Neural crest cell (in vitro differentiated cells): ENCODE measurements at regions not wholly inside any gene's neighbourhood (a gene's known extent, or its start where the extent isn't known, plus 50 kb on each side); places are given as distances from the start of the nearest gene placed in this dataset.

Experiments used
- DNase-seq: peaks from one replicate; pipeline ENCODE4 v3.0.0; 2021; ENCODE audit warnings: low read depth, mixed read lengths, low spot score
- H3K27ac Mint-ChIP-seq: one replicate; pipeline ENCODE4 v1.8.0; 2021; ENCODE audit warnings: mild to moderate bottlenecking, mixed read lengths; ENCODE audit not compliant: unreplicated experiment
- H3K27me3 Mint-ChIP-seq: 2 replicates; pipeline ENCODE4 v1.8.0; 2021; ENCODE audit warnings: low read depth, mild to moderate bottlenecking, mixed read lengths
- H3K36me3 Mint-ChIP-seq: 2 replicates; pipeline ENCODE4 v1.8.0; 2021; ENCODE audit warnings: low read depth, mild to moderate bottlenecking, mixed read lengths
- H3K4me1 Mint-ChIP-seq: 2 replicates; pipeline ENCODE4 v1.8.0; 2021; ENCODE audit warnings: mixed read lengths
- H3K4me3 Mint-ChIP-seq: one replicate; pipeline ENCODE4 v1.8.0; 2021; ENCODE audit warnings: mild to moderate bottlenecking, mixed read lengths
- H3K9me3 Mint-ChIP-seq: 2 replicates; pipeline ENCODE4 v1.8.0; 2021; ENCODE audit warnings: mixed read lengths
- CTCF ChIP-seq: fragments of 200-600 bp; sonication (generic); conservative IDR thresholded peaks from 2 replicates; pipeline ENCODE4 v1.5.0; 2021; ENCODE audit warnings: antibody characterized with exemption, mild to moderate bottlenecking

- H3K36me3 Mint-ChIP-seq, result no peaks in the 10 kb centered on the region
- no peak overlapping the region for H3K4me3 Mint-ChIP-seq
- H3K27ac Mint-ChIP-seq, result no peak overlapping the region
- H3K27me3 Mint-ChIP-seq, result no peaks in the 10 kb centered on the region
- H3K9me3 Mint-ChIP-seq, result peaks cover 8% of the 10 kb centered on the region
- DNase-seq, result no peak
- H3K4me1 Mint-ChIP-seq, result no peaks in the 10 kb centered on the region
- no peak for TF ChIP-seq CTCF
Observed at GRCh38 chr4:68751138-68751537, 64.7 kb upstream of the UGT2B10 start.

GRCh38 chr4:68765876-68766275 is 49.9 kb upstream of the UGT2B10 start:
- TF ChIP-seq CTCF, result no peak
- no peaks in the 10 kb centered on the region for H3K27me3 Mint-ChIP-seq
- no peak overlapping the region for H3K4me3 Mint-ChIP-seq
- no peak overlapping the region for H3K27ac Mint-ChIP-seq
- H3K9me3 Mint-ChIP-seq, result peaks cover 3% of the 10 kb centered on the region
- DNase-seq, result no peak
- no peaks in the 10 kb centered on the region for H3K4me1 Mint-ChIP-seq
- H3K36me3 Mint-ChIP-seq, result no peaks in the 10 kb centered on the region
